Duodenal mucosa (tissue), 2 donors: ENCODE measurements at regions not wholly inside any gene's neighbourhood (a gene's known extent, or its start where the extent isn't known, plus 50 kb on each side); places are given as distances from the start of the nearest gene placed in this dataset.

Experiments used
- H3K27ac ChIP-seq: one replicate; pipeline ENCODE4 v1.7.0; 2013; ENCODE audit warnings: low read depth, low read length
- H3K27me3 ChIP-seq, 2 donors: one replicate each; pipeline ENCODE4 v1.7.0; 2013; ENCODE audit warnings: low read length in 2 of 2, control low read depth in 1 of 2; ENCODE audit not compliant: insufficient read depth in 2 of 2, control insufficient read depth in 1 of 2
- H3K36me3 ChIP-seq, 2 donors: one replicate each; pipeline ENCODE4 v1.7.0; 2013; ENCODE audit warnings: low read length in 2 of 2, control low read depth in 1 of 2; ENCODE audit not compliant: insufficient read depth in 2 of 2, control insufficient read depth in 1 of 2
- H3K4me1 ChIP-seq, 2 donors: one replicate each; pipeline ENCODE4 v1.7.0; 2013; ENCODE audit warnings: low read length in 2 of 2, control low read depth in 1 of 2; ENCODE audit not compliant: insufficient read depth in 2 of 2, control insufficient read depth in 1 of 2
- H3K4me3 ChIP-seq, 2 donors: one replicate each; pipeline ENCODE4 v1.7.0; 2013; ENCODE audit warnings: low read length in 2 of 2, low read depth in 1 of 2
- H3K9ac ChIP-seq, 2 donors: one replicate each; pipeline ENCODE4 v1.7.0; 2013; ENCODE audit warnings: low read length in 2 of 2, low read depth in 1 of 2
- H3K9me3 ChIP-seq, 2 donors: one replicate each; pipeline ENCODE4 v1.7.0; 2013; ENCODE audit warnings: low read length in 2 of 2, control low read depth in 1 of 2; ENCODE audit not compliant: control insufficient read depth in 1 of 2

- Histone ChIP-seq H3K9me3 (peaks cover 0 to 5% of the 10 kb centered on the region in 2 donors), H3K27ac (no peak overlapping the region), H3K36me3 (no peaks in the 10 kb centered on the region), H3K4me1 (no peaks in the 10 kb centered on the region), H3K9ac (no peak overlapping the region), H3K27me3 (no peaks in the 10 kb centered on the region), H3K4me3 (no peak overlapping the region)
These were observed 535.2 kb downstream of the IRX1 start for GRCh38 chr5:4130819-4131218.

- no peak overlapping the region for H3K9ac ChIP-seq
- H3K27me3 ChIP-seq, result no peaks in the 10 kb centered on the region
- no peak overlapping the region for H3K4me3 ChIP-seq
- no peaks in the 10 kb centered on the region for H3K9me3 ChIP-seq
- no peaks in the 10 kb centered on the region for H3K4me1 ChIP-seq
- no peaks in the 10 kb centered on the region for H3K36me3 ChIP-seq
- H3K27ac ChIP-seq, result no peak overlapping the region
These were observed 542.1 kb downstream of the IRX1 start for GRCh38 chr5:4137781-4138180.

- Histone ChIP-seq H3K9me3 (peaks cover 0 to 3% of the 10 kb centered on the region in 2 donors), H3K27me3 (no peaks in the 10 kb centered on the region), H3K36me3 (no peaks in the 10 kb centered on the region), H3K9ac (no peak overlapping the region), H3K4me1 (no peaks in the 10 kb centered on the region), H3K4me3 (no peak overlapping the region), H3K27ac (no peak overlapping the region)
These were observed 547.2 kb downstream of the IRX1 start for GRCh38 chr5:4142842-4143241.

- no peaks in the 10 kb centered on the region for H3K4me1 ChIP-seq
- no peak overlapping the region for H3K27ac ChIP-seq
- H3K4me3 ChIP-seq, result no peak overlapping the region
- no peaks in the 10 kb centered on the region for H3K27me3 ChIP-seq
- no peak overlapping the region for H3K9ac ChIP-seq
- peaks cover 0 to 3% of the 10 kb centered on the region in 2 donors for H3K9me3 ChIP-seq
- no peaks in the 10 kb centered on the region for H3K36me3 ChIP-seq
These were observed 548.9 kb downstream of the IRX1 start for GRCh38 chr5:4144411-4145007.

- H3K9me3 ChIP-seq, result peaks cover 0 to 3% of the 10 kb centered on the region in 2 donors
- H3K36me3 ChIP-seq, result no peaks in the 10 kb centered on the region
- H3K4me1 ChIP-seq, result no peaks in the 10 kb centered on the region
- no peaks in the 10 kb centered on the region for H3K27me3 ChIP-seq
- no peak overlapping the region for H3K9ac ChIP-seq
- H3K4me3 ChIP-seq, result no peak overlapping the region
- no peak overlapping the region for H3K27ac ChIP-seq
These were observed 549.9 kb downstream of the IRX1 start for GRCh38 chr5:4145511-4145910.

- no peaks in the 10 kb centered on the region for H3K4me1 ChIP-seq
- H3K9me3 ChIP-seq, result peaks cover 0 to 3% of the 10 kb centered on the region in 2 donors
- no peaks in the 10 kb centered on the region for H3K36me3 ChIP-seq
- no peaks in the 10 kb centered on the region for H3K27me3 ChIP-seq
- no peak overlapping the region for H3K4me3 ChIP-seq
- H3K27ac ChIP-seq, result no peak overlapping the region
- H3K9ac ChIP-seq, result no peak overlapping the region
These were observed 552.4 kb downstream of the IRX1 start for GRCh38 chr5:4148009-4148408.

- Histone ChIP-seq H3K36me3 (no peaks in the 10 kb centered on the region), H3K9me3 (no peaks in the 10 kb centered on the region), H3K4me3 (no peak overlapping the region), H3K27me3 (no peaks in the 10 kb centered on the region), H3K27ac (no peak overlapping the region), H3K4me1 (no peaks in the 10 kb centered on the region), H3K9ac (no peak overlapping the region)
These were observed 554.4 kb downstream of the IRX1 start for GRCh38 chr5:4150067-4150466.

- Histone ChIP-seq H3K9me3 (no peaks in the 10 kb centered on the region), H3K27me3 (no peaks in the 10 kb centered on the region), H3K36me3 (no peaks in the 10 kb centered on the region), H3K27ac (no peak overlapping the region), H3K9ac (no peak overlapping the region), H3K4me3 (no peak overlapping the region), H3K4me1 (no peaks in the 10 kb centered on the region)
These were observed 560.5 kb downstream of the IRX1 start for GRCh38 chr5:4156153-4156552.

- Histone ChIP-seq H3K9ac (no peak overlapping the region), H3K9me3 (no peaks in the 10 kb centered on the region), H3K36me3 (no peaks in the 10 kb centered on the region), H3K27ac (no peak overlapping the region), H3K4me3 (no peak overlapping the region), H3K27me3 (no peaks in the 10 kb centered on the region), H3K4me1 (peaks cover 3% of the 10 kb centered on the region in 2 donors)
These were observed 561.3 kb downstream of the IRX1 start for GRCh38 chr5:4156889-4157288.

GRCh38 chr5:4158750-4159447, 563.3 kb downstream of the IRX1 start:
- no peaks in the 10 kb centered on the region for H3K27me3 ChIP-seq
- no peaks in the 10 kb centered on the region for H3K9me3 ChIP-seq
- H3K4me1 ChIP-seq, result peaks cover 3 to 9% of the 10 kb centered on the region in 2 donors
- H3K27ac ChIP-seq, result no peak overlapping the region
- H3K9ac ChIP-seq, result no peak overlapping the region
- no peak overlapping the region for H3K4me3 ChIP-seq
- H3K36me3 ChIP-seq, result no peaks in the 10 kb centered on the region
